IMR-90 (cell line): ENCODE measurements at regions not wholly inside any gene's neighbourhood (a gene's known extent, or its start where the extent isn't known, plus 50 kb on each side); places are given as distances from the start of the nearest gene placed in this dataset.

Source experiments
- ATAC-seq: fragments of 200-7000 bp; cut with Tn5 transposase; 2 replicates; pipeline ENCODE4 v1.9.1; 2020; ENCODE audit warnings: low read depth, mild to moderate bottlenecking, moderate library complexity
- BruUV-seq: library from RNA; stranded (reverse); fragments of 400-500 nt; replicated peaks from 2 replicates; lab custom pipeline; 2021; lab: Mats Ljungman, UMichigan
- CTCF ChIA-PET: fragments of 300-600 bp; formaldehyde crosslinking; extraction: SDS; loops from one replicate; lab custom pipeline; 2021; ENCODE audit warnings: antibody characterized with exemption; lab: Yijun Ruan, JAX
- POLR2A ChIA-PET: fragments of 300-600 bp; sonication (Branson Sonifier 250); formaldehyde crosslinking; loops from one replicate; lab custom pipeline; 2022; ENCODE audit warnings: antibody characterized with exemption; ENCODE audit not compliant: unreplicated experiment; lab: Charles Lee
- DNase-seq: peaks from one replicate; pipeline ENCODE4 v3.0.0; 2013
- H2AFZ ChIP-seq: replicated peaks from 2 replicates; pipeline ENCODE3; 2013; ENCODE audit warnings: low read length, mild to moderate bottlenecking; ENCODE audit not compliant: poor library complexity
- H2AK5ac ChIP-seq: 2 replicates; pipeline ENCODE4 v1.6.1; 2013; ENCODE audit warnings: low read depth, low read length, inconsistent platforms
- H2AK9ac ChIP-seq: replicated peaks from 2 replicates; pipeline ENCODE3; 2013; ENCODE audit warnings: mild to moderate bottlenecking, low read depth, low read length, moderate library complexity; ENCODE audit not compliant: poor library complexity
- H2BK120ac ChIP-seq: 2 replicates; pipeline ENCODE4 v1.6.1; 2013; ENCODE audit warnings: low read depth, low read length, inconsistent platforms
- H2BK15ac ChIP-seq: 3 replicates; pipeline ENCODE4 v1.6.1; 2013; ENCODE audit warnings: low read depth, low read length, inconsistent platforms
- H2BK20ac ChIP-seq: 2 replicates; pipeline ENCODE4 v1.6.1; 2013; ENCODE audit warnings: low read depth, mild to moderate bottlenecking, inconsistent platforms, low read length, moderate library complexity
- H2BK5ac ChIP-seq: 2 replicates; pipeline ENCODE4 v1.6.1; 2013; ENCODE audit warnings: mild to moderate bottlenecking, low read depth, low read length, inconsistent platforms; ENCODE audit not compliant: poor library complexity, severe bottlenecking
- H3K14ac ChIP-seq: replicated peaks from 2 replicates; pipeline ENCODE4 v1.6.1; 2013; ENCODE audit warnings: low read depth, low read length, inconsistent platforms
- H3K18ac ChIP-seq: 2 replicates; pipeline ENCODE4 v1.6.1; 2013; ENCODE audit warnings: low read depth, low read length, control low read depth
- H3K23ac ChIP-seq: 2 replicates; pipeline ENCODE4 v1.6.1; 2013; ENCODE audit warnings: low read depth, low read length, inconsistent platforms
- H3K27ac ChIP-seq: 2 replicates; pipeline ENCODE4 v1.5.1; 2013; ENCODE audit warnings: mild to moderate bottlenecking, control low read depth, low read length; ENCODE audit not compliant: insufficient read depth
- H3K27me3 ChIP-seq: 2 replicates; pipeline ENCODE4 v1.6.1; 2013; ENCODE audit warnings: low read length; ENCODE audit not compliant: control insufficient read depth, insufficient read depth
- H3K36me3 ChIP-seq: 2 replicates; pipeline ENCODE4 v1.6.1; 2013; ENCODE audit warnings: low read length, mixed read lengths; ENCODE audit not compliant: control insufficient read depth, insufficient read depth
- H3K4ac ChIP-seq: 2 replicates; pipeline ENCODE4 v1.6.1; 2013; ENCODE audit warnings: low read depth, low read length, inconsistent platforms
- H3K4me1 ChIP-seq: 2 replicates; pipeline ENCODE4 v1.6.1; 2013; ENCODE audit warnings: low read length, mixed read lengths; ENCODE audit not compliant: control insufficient read depth, insufficient read depth
- H3K4me2 ChIP-seq: 2 replicates; pipeline ENCODE4 v1.6.1; 2013; ENCODE audit warnings: low read depth, mild to moderate bottlenecking, control low read depth, low read length, moderate library complexity
- H3K4me3 ChIP-seq: 2 replicates; pipeline ENCODE4 v1.5.1; 2013; ENCODE audit warnings: low read depth, mild to moderate bottlenecking, control low read depth, low read length, moderate library complexity; ENCODE audit not compliant: insufficient read depth
- H3K56ac ChIP-seq: 2 replicates; pipeline ENCODE4 v1.6.1; 2013; ENCODE audit warnings: low read length, inconsistent platforms; ENCODE audit not compliant: insufficient read depth; ENCODE audit errors: extremely low read depth
- H3K79me1 ChIP-seq, 2 experiments: 2 replicates each; pipeline ENCODE4 v1.6.1; 2013; ENCODE audit warnings: low read length in 2 of 2, inconsistent platforms in 1 of 2, low read depth in 1 of 2
- H3K9ac ChIP-seq: 2 replicates; pipeline ENCODE4 v1.6.1; 2013; ENCODE audit warnings: low read depth, low read length, control low read depth
- H3K9me1 ChIP-seq: 2 replicates; pipeline ENCODE4 v1.6.1; 2013; ENCODE audit warnings: low read length, inconsistent platforms; ENCODE audit not compliant: insufficient read depth
- H3K9me3 ChIP-seq: 2 replicates; pipeline ENCODE4 v1.6.1; 2013; ENCODE audit warnings: low read length; ENCODE audit not compliant: control insufficient read depth, insufficient read depth
- H4K20me1 ChIP-seq: 2 replicates; pipeline ENCODE4 v1.6.1; 2013; ENCODE audit warnings: low read length, inconsistent platforms; ENCODE audit not compliant: insufficient read depth
- H4K5ac ChIP-seq: 2 replicates; pipeline ENCODE4 v1.6.1; 2013; ENCODE audit warnings: mild to moderate bottlenecking, low read depth, low read length, control low read depth
- H4K8ac ChIP-seq, 2 experiments: 2 replicates each; pipeline ENCODE4 v1.6.1; 2013; ENCODE audit warnings: low read depth in 2 of 2, low read length in 2 of 2, control low read depth in 1 of 2, inconsistent platforms in 1 of 2
- H4K91ac ChIP-seq: 2 replicates; pipeline ENCODE4 v1.6.1; 2013; ENCODE audit warnings: low read depth, low read length, inconsistent platforms; ENCODE audit not compliant: insufficient read depth
- BHLHE40 ChIP-seq: fragments of 150-350 bp; IDR thresholded peaks from 2 replicates; pipeline ENCODE4 v1.6.1; 2016; ENCODE audit warnings: mild to moderate bottlenecking, low read depth, low read length
- CEBPB ChIP-seq: IDR thresholded peaks from 2 replicates; pipeline ENCODE4 v1.6.1; 2012; ENCODE audit warnings: low read depth, low read length, improper control_type of control experiment
- CHD1 ChIP-seq: IDR thresholded peaks from 2 replicates; pipeline ENCODE4 v1.6.1; 2012; ENCODE audit warnings: low read depth, low read length, improper control_type of control experiment
- CTCF ChIP-seq: conservative IDR thresholded peaks from 2 replicates; pipeline ENCODE4 v1.5.1; 2012; ENCODE audit warnings: mild to moderate bottlenecking, low read depth, low read length, improper control_type of control experiment
- ELK1 ChIP-seq: fragments of 150-350 bp; IDR thresholded peaks from 2 replicates; pipeline ENCODE4 v1.6.1; 2016; ENCODE audit warnings: low read depth, mild to moderate bottlenecking, low read length, moderate library complexity, borderline replicate concordance
- FOS ChIP-seq: fragments of 150-350 bp; IDR thresholded peaks from 2 replicates; pipeline ENCODE4 v1.6.1; 2016; ENCODE audit warnings: low read depth, low read length
- MAFK ChIP-seq: IDR thresholded peaks from 2 replicates; pipeline ENCODE4 v1.6.1; 2012; ENCODE audit warnings: low read depth, low read length, improper control_type of control experiment
- MAZ ChIP-seq: IDR thresholded peaks from 2 replicates; pipeline ENCODE4 v1.6.1; 2012; ENCODE audit warnings: low read depth, mild to moderate bottlenecking, low read length, improper control_type of control experiment, moderate library complexity, borderline replicate concordance
- MXI1 ChIP-seq: IDR thresholded peaks from 2 replicates; pipeline ENCODE4 v1.6.1; 2012; ENCODE audit warnings: low read depth, mild to moderate bottlenecking, low read length, moderate library complexity, borderline replicate concordance
- NFE2L2 ChIP-seq: fragments of 150-350 bp; IDR thresholded peaks from 2 replicates; pipeline ENCODE4 v1.6.1; 2016; ENCODE audit warnings: low read depth, mild to moderate bottlenecking, low read length
- POLR2A ChIP-seq: IDR thresholded peaks from 2 replicates; pipeline ENCODE4 v1.6.1; 2012; ENCODE audit warnings: mild to moderate bottlenecking, low read depth, low read length
- RAD21 ChIP-seq: IDR thresholded peaks from 2 replicates; pipeline ENCODE4 v1.6.1; 2012; ENCODE audit warnings: low read length, improper control_type of control experiment
- RCOR1 ChIP-seq: IDR thresholded peaks from 2 replicates; pipeline ENCODE4 v1.6.1; 2012; ENCODE audit warnings: mild to moderate bottlenecking, low read length, improper control_type of control experiment; ENCODE audit not compliant: insufficient replicate concordance
- RFX5 ChIP-seq: IDR thresholded peaks from 2 replicates; pipeline ENCODE4 v1.8.0; 2012; ENCODE audit warnings: low read depth, mild to moderate bottlenecking, low read length, moderate library complexity
- SMC3 ChIP-seq: fragments of 150-350 bp; IDR thresholded peaks from 2 replicates; pipeline ENCODE4 v1.6.1; 2016; ENCODE audit warnings: low read depth, mild to moderate bottlenecking, antibody characterized with exemption, low read length, moderate library complexity
- WGBS, 2 experiments: methylation state at CpG; one replicate each; pipeline versions ENCODE4 v1.1.5 to v1.1.7; 2013; ENCODE audit warnings: missing lambda C conversion rate in 2 of 2; ENCODE audit not compliant: insufficient read length in 1 of 2; ENCODE audit errors: extremely low coverage in 2 of 2; 5-methylcytosine and 5-hydroxymethylcytosine counted together
- dilution Hi-C: fragments of 300-500 bp; cut with HindIII; formaldehyde crosslinking; loops from one replicate; pipeline ENCODE4 v1.14.3; 2018; ENCODE audit warnings: low sequenced_read_pairs; ENCODE audit not compliant: unreplicated experiment
- in situ Hi-C: fragments of 300-500 bp; cut with MboI; formaldehyde crosslinking; loops from 3 replicates; pipeline ENCODE4 v1.14.3; 2019; ENCODE audit warnings: low sequenced_read_pairs, inconsistent platforms, mixed read lengths
- intact Hi-C: fragments of 100-400 bp; cut with micrococcal nuclease; formaldehyde crosslinking; loops from 2 replicates; pipeline ENCODE4 v1.10.0; 2022
- TF ChIP-seq, protein P1 (sequence below): fragments of 150-350 bp; IDR thresholded peaks from 2 replicates; pipeline ENCODE4 v1.6.1; 2017; ENCODE audit warnings: mild to moderate bottlenecking, antibody characterized with exemption, low read length, low read depth

DNA sequence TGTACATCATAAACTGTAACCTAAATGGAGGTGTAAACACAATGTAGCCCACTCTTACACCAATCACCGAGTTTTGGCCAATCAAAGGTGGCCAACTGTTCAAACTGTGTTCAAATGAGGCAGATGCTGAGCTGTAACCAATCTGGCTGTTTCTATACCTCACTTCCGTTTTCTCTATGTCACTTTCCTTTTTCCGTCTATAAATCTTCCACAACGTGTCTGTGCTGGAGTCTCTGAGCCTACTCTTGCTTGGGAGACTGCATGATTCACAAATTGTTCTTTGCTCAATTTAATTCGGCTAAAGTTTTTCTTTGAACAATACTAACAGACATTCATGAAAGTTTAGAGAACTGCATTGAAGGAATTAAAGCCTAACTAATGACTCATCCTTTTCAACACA lies 547.1 kb upstream of the USP15 start:
- 77% methylated on average over 3 of the region's 5 CpGs; no CpG with 5 or more reads in 1 of the 2 experiments for WGBS, 2 experiments
- TF ChIP-seq BHLHE40 (no peak), POLR2A (no peak), NFE2L2 (no peak), MAFK (no peak), CEBPB (no peak), SMC3 (no peak), RCOR1 (no peak), MAZ (no peak), RAD21 (no peak), MXI1 (no peak), CHD1 (no peak), ELK1 (no peak), FOS (no peak), RFX5 (no peak), CTCF (no peak)
- TF ChIP-seq, protein P1, sequence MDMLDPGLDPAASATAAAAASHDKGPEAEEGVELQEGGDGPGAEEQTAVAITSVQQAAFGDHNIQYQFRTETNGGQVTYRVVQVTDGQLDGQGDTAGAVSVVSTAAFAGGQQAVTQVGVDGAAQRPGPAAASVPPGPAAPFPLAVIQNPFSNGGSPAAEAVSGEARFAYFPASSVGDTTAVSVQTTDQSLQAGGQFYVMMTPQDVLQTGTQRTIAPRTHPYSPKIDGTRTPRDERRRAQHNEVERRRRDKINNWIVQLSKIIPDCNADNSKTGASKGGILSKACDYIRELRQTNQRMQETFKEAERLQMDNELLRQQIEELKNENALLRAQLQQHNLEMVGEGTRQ = no peak
- no TSS peak for BruUV-seq

More for the DNA sequence above, 547.1 kb upstream of the USP15 start:
- intact Hi-C loops = no loop called here
- ATAC-seq (no peak), DNase-seq (no peak)
- POLR2A ChIA-PET = no interaction called here
- Histone ChIP-seq H3K79me1 (no peaks in the 10 kb centered on the region), H2BK5ac (no peak overlapping the region), H2BK120ac (no peak overlapping the region), H3K4me2 (no peak overlapping the region), H3K9me1 (no peaks in the 10 kb centered on the region), H3K27ac (no peak overlapping the region), H3K36me3 (no peaks in the 10 kb centered on the region), H3K27me3 (no peaks in the 10 kb centered on the region), H4K8ac (no peak overlapping the region), H2BK15ac (no peak overlapping the region), H3K4ac (no peak overlapping the region), H2BK20ac (no peak overlapping the region), H4K91ac (no peak overlapping the region), H3K4me1 (no peaks in the 10 kb centered on the region), H3K9me3 (peaks cover 3% of the 10 kb centered on the region; the same call in 1 of the 2 replicates), H4K20me1 (no peaks in the 10 kb centered on the region), H3K18ac (no peak overlapping the region), H4K5ac (no peak overlapping the region), H3K9ac (no peak overlapping the region), H3K14ac (no peak overlapping the region), H3K4me3 (no peak overlapping the region), H2AFZ (no peak overlapping the region), H3K56ac (no peak overlapping the region), H3K23ac (no peak overlapping the region), H2AK9ac (no peak overlapping the region), H2AK5ac (no peak overlapping the region)
- in situ Hi-C loops = no loop called here
- dilution Hi-C loops = no loop called here
- CTCF ChIA-PET = no interaction called here
